Breast epithelium (tissue), 3 donors: ENCODE measurements at regions not wholly inside any gene's neighbourhood (a gene's known extent, or its start where the extent isn't known, plus 50 kb on each side); places are given as distances from the start of the nearest gene placed in this dataset.

Source experiments
- POLR2AphosphoS5 ChIP-seq, 3 donors: sonication (generic); formaldehyde crosslinking; IDR thresholded peaks; one replicate each; pipeline ENCODE4 v1.6.1; 2017; ENCODE audit warnings: antibody characterized with exemption in 3 of 3
- TF ChIP-seq, protein P1 (sequence below), 3 donors: fragments of 450-650 bp; IDR thresholded peaks; one replicate each; pipeline ENCODE4 v1.5.1; 2016 to 2017; ENCODE audit warnings: antibody characterized with exemption in 3 of 3, mild to moderate bottlenecking in 3 of 3, moderate library complexity in 3 of 3

DNA sequence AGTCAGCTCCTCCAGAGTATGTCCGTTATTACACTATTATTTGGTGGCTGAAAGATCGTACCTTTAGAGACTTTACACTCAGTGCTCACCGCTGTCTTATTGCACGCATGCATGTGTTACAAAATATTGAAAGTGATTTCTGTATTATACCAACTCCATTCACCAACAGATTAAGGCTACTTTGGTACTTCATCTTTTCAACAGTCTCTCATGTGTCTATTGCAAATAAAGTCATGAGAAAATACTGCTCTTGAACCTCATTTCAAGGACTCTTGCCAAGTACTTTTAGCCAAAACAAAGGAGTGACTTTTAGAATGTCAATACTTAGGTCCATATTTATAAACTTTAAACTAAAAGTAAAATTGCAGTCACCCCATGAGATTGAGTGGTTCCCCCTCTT is 503.6 kb downstream of the TMEM121 start:
- TF ChIP-seq, protein P1, sequence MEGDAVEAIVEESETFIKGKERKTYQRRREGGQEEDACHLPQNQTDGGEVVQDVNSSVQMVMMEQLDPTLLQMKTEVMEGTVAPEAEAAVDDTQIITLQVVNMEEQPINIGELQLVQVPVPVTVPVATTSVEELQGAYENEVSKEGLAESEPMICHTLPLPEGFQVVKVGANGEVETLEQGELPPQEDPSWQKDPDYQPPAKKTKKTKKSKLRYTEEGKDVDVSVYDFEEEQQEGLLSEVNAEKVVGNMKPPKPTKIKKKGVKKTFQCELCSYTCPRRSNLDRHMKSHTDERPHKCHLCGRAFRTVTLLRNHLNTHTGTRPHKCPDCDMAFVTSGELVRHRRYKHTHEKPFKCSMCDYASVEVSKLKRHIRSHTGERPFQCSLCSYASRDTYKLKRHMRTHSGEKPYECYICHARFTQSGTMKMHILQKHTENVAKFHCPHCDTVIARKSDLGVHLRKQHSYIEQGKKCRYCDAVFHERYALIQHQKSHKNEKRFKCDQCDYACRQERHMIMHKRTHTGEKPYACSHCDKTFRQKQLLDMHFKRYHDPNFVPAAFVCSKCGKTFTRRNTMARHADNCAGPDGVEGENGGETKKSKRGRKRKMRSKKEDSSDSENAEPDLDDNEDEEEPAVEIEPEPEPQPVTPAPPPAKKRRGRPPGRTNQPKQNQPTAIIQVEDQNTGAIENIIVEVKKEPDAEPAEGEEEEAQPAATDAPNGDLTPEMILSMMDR (IDR thresholded peaks at IDR 0.05): no peak
- TF ChIP-seq POLR2AphosphoS5 (IDR thresholded peaks at IDR 0.05): no peak
